Heart right ventricle (tissue), 16 donors: ENCODE measurements at regions not wholly inside any gene's neighbourhood (a gene's known extent, or its start where the extent isn't known, plus 50 kb on each side); places are given as distances from the start of the nearest gene placed in this dataset.

Experiments
- ATAC-seq, 8 donors: fragments of 200-7000 bp; cut with Tn5 transposase; one replicate each; pipeline ENCODE4 v1.9.1; 2020; ENCODE audit warnings: mild to moderate bottlenecking in 8 of 8, moderate library complexity in 8 of 8, moderate number of reproducible peaks in 1 of 8
- DNase-seq, 2 donors: peaks; one replicate each; pipeline ENCODE4 v3.0.0-alpha.2; 2020
- H3K27ac ChIP-seq, 10 donors: fragments of 200-600 bp; sonication (generic) in 2 of 10; one replicate each; pipeline versions ENCODE4 v1.5.0 to v1.8.0; 2020 to 2022; ENCODE audit warnings: mild to moderate bottlenecking in 3 of 10
- H3K27me3 ChIP-seq, 7 donors: fragments of 200-600 bp; one replicate each; pipeline ENCODE4 v1.8.0; 2021 to 2022; ENCODE audit warnings: mild to moderate bottlenecking in 2 of 7
- H3K36me3 ChIP-seq, 9 donors: fragments of 200-600 bp; sonication (generic) in 1 of 9; one replicate each; pipeline versions ENCODE4 v1.5.0 to v1.8.0; 2020 to 2022; ENCODE audit warnings: mild to moderate bottlenecking in 2 of 9
- H3K4me1 ChIP-seq, 9 donors: fragments of 200-600 bp; sonication (generic) in 1 of 9; one replicate each; pipeline versions ENCODE4 v1.5.0 to v1.8.0; 2020 to 2022; ENCODE audit warnings: mild to moderate bottlenecking in 4 of 9
- H3K4me3 ChIP-seq, 10 donors: fragments of 200-600 bp; sonication (generic) in 2 of 10; one replicate each; pipeline versions ENCODE4 v1.5.0 to v1.8.0; 2020 to 2022; ENCODE audit warnings: mild to moderate bottlenecking in 7 of 10, moderate library complexity in 2 of 10
- H3K9me3 ChIP-seq, 11 donors: fragments of 200-600 bp in 10 of 11; sonication (generic) in 2 of 11; one replicate each; pipeline versions ENCODE4 v1.5.0 to v1.8.0; 2013 to 2022; ENCODE audit warnings: mild to moderate bottlenecking in 2 of 11, control low read depth in 1 of 11, moderate library complexity in 1 of 11
- WGBS, 2 donors: extraction: QIAGEN DNeasy Blood & Tissue Kit; methylation state at CpG; one replicate each; pipeline ENCODE4 v1.1.7; 2013; ENCODE audit warnings: inconsistent platforms in 1 of 2; 5-methylcytosine and 5-hydroxymethylcytosine counted together
- intact Hi-C, 10 donors: fragments of 100-400 bp; cut with DNase I; formaldehyde crosslinking; loops; one replicate each; pipeline versions ENCODE4 v1.11.1 to v1.14.2; 2022
- TF ChIP-seq, protein P1 (sequence below), 9 donors: fragments of 200-600 bp; sonication (generic) in 2 of 9; IDR thresholded peaks; one replicate each; pipeline versions ENCODE4 v1.5.0 to v1.8.0; 2021 to 2022; ENCODE audit warnings: antibody characterized with exemption in 9 of 9, mild to moderate bottlenecking in 5 of 9, moderate library complexity in 1 of 9
- donor health status: Arrhythmogenic right ventricular cardiomyopathy.
- donor health status: ischemic (EF 13 %, LVEDD 7.1; RV severe dilation, severe dysfunction).
- donor health status: healthy with polysubstance abuse.
- donor health status: DM: no; HTN: yes; CAD: no.
- donor health status: DM: no; HTN: no; CAD: no.
- donor health status: ischemic (EF 25% LVEDD 6.9; RV normal size, moderate dysfunction).
- donor health status: ischemic (EF 25% LVEDD 5.7; RV mildly dilated, moderate dysfunction).
- donor health status: healthy.
- donor health status: DM: yes; HTN: yes; CAD: no.
- donor health status: Ischemic cardiomyopathy.
- donor health status: ischemic (EF 35%, LVEDD 5.7; RV mildly dilated, moderate dysfunction).
- donor health status: nonischemic (EF 11% LVEDD 7.7; RV severe dilation, severe dysfunction).
- donor health status: DM: yes; HTN: yes; CAD: no.
- donor health status: PGD.
- donor health status: ischemic (EF 29% LVEDD 5.4; RV normal size, mild dysfunction).
- donor health status: nonischemic (EF 23%, LVEDD 6.1; RV moderate dilation, normal function).

DNA sequence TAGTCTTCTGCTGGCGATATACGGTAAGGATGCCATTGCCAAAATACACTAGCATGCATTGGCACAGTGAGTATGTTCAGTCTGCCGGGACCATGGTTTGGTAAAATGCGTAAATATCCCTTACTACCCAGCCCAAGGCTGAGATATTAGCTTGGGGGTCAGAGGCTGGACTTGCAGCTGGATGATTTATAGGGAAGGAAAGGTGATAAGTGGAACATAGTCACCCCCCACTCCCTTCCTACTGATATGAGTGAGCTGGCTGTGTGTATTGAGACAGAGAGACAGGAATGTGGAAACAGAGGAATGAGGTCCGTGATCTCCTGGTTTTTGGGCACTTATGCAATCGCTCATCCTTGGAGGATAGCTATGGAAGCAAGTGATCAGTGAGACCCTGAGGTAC is 642.8 kb downstream of the KCNT2 start:
- no peaks in the 10 kb centered on the region for H3K27me3 ChIP-seq
- WGBS, 2 donors: 61 to 74% methylated on average over 6 of the region's 6 CpGs
- no peak for ATAC-seq
- DNase-seq: no peak
- intact Hi-C loops: no loop called here
- no peaks in the 10 kb centered on the region for H3K36me3 ChIP-seq
- TF ChIP-seq, protein P1, sequence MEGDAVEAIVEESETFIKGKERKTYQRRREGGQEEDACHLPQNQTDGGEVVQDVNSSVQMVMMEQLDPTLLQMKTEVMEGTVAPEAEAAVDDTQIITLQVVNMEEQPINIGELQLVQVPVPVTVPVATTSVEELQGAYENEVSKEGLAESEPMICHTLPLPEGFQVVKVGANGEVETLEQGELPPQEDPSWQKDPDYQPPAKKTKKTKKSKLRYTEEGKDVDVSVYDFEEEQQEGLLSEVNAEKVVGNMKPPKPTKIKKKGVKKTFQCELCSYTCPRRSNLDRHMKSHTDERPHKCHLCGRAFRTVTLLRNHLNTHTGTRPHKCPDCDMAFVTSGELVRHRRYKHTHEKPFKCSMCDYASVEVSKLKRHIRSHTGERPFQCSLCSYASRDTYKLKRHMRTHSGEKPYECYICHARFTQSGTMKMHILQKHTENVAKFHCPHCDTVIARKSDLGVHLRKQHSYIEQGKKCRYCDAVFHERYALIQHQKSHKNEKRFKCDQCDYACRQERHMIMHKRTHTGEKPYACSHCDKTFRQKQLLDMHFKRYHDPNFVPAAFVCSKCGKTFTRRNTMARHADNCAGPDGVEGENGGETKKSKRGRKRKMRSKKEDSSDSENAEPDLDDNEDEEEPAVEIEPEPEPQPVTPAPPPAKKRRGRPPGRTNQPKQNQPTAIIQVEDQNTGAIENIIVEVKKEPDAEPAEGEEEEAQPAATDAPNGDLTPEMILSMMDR (IDR thresholded peaks at IDR 0.05): no peak
- no peak overlapping the region for H3K4me3 ChIP-seq
- no peaks in the 10 kb centered on the region for H3K9me3 ChIP-seq
- H3K4me1 ChIP-seq: no peaks in the 10 kb centered on the region
- no peak overlapping the region for H3K27ac ChIP-seq

DNA sequence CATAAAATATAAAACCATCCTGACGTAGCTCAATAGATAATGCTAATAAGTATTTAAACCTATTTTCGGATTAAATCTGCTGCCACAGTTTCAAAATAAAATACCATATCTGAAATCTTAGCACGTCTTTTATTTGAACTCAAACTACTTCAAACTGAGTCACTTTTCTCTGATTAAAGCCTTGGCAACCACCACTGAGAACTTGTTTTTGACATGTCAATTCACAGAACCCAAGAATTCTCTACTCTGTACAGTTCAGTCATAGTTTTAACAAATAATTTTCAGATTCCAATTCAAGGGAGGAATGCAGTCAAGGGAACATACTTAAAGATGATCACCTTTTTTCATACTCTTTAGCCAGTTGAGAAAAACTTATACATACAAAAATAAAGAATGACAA is 643.2 kb downstream of the KCNT2 start:
- TF ChIP-seq, protein P1 (IDR thresholded peaks at IDR 0.05): no peak
- H3K27ac ChIP-seq: no peak overlapping the region
- WGBS, 2 donors: 54 to 66% methylated on average over 3 of the region's 3 CpGs
- DNase-seq: no peak
- no peak for ATAC-seq
- H3K4me3 ChIP-seq: no peak overlapping the region
- no peaks in the 10 kb centered on the region for H3K27me3 ChIP-seq
- no peaks in the 10 kb centered on the region for H3K9me3 ChIP-seq
- no peaks in the 10 kb centered on the region for H3K36me3 ChIP-seq
- no peaks in the 10 kb centered on the region for H3K4me1 ChIP-seq
- intact Hi-C loops: no loop called here

DNA sequence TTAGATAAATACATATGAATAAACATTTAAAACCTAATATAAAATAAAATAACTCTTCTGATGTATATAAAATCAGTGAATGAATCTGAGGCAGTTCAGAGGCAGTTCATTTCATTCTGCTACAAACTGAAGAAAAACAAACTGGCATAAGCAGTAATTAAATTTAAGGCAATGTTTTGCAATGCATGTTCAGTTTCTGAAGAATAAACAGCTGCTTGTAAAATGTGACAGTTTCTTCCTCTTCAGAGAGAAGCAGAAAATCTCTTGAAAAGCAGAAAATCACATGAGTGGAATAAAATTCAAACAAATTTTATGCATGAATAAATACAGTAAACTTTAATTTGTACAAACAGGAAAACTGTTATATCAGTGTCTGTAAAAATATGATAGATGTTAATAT is 643.7 kb downstream of the KCNT2 start:
- Histone ChIP-seq H3K27me3 (no peaks in the 10 kb centered on the region), H3K27ac (no peak overlapping the region), H3K4me3 (no peak overlapping the region), H3K36me3 (no peaks in the 10 kb centered on the region), H3K4me1 (no peaks in the 10 kb centered on the region), H3K9me3 (no peaks in the 10 kb centered on the region)
- TF ChIP-seq, protein P1 (IDR thresholded peaks at IDR 0.05): no peak
- ATAC-seq: no peak
- intact Hi-C loops: no loop called here
- DNase-seq: no peak

DNA sequence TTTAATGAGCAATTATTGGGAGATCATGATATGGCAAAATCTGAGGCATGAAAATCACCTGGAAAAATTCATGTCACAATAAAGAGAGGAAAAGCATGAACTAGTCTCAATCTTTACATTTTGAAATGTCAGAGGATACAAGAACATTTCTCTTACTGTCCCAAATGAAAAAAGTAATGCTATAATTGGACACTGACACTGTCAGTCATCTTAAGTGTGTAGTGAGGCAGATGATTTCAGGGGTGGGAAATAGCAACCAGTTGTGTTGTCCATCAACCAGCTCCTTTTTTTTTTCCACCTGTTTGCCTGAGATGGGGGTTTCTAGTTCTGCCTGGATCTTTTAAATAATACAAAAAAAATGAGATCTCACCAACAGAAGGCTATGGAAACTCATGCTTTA is 646.2 kb downstream of the KCNT2 start:
- Histone ChIP-seq H3K36me3 (no peaks in the 10 kb centered on the region), H3K4me1 (no peaks in the 10 kb centered on the region), H3K27ac (no peak overlapping the region), H3K9me3 (no peaks in the 10 kb centered on the region), H3K27me3 (no peaks in the 10 kb centered on the region), H3K4me3 (no peak overlapping the region)
- no peak for DNase-seq
- intact Hi-C loops: no loop called here
- TF ChIP-seq, protein P1 (IDR thresholded peaks at IDR 0.05): no peak
- no peak for ATAC-seq

DNA sequence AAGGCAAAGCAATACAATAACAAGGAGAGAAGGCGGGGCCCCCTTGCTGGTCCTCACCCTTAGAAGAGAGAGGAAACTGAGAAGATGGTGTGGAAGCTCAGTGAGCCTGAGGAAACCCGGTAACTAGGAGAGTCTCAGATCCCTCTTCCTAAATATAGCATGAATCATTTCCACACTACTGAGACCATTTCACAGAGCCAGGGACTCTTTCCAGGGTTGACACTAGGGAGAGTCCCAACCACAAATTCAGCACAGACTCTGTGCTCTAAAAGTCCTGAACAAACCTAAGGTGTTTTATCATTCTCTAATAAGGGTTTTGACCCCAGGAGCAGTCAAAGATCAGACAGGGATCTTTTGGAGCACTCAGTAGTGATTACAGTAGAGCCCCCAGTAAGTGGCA is 647.7 kb downstream of the KCNT2 start:
- H3K9me3 ChIP-seq: no peaks in the 10 kb centered on the region

More for the DNA sequence above, 647.7 kb downstream of the KCNT2 start:
- Histone ChIP-seq H3K4me1 (no peaks in the 10 kb centered on the region), H3K27ac (no peak overlapping the region), H3K27me3 (no peaks in the 10 kb centered on the region), H3K36me3 (no peaks in the 10 kb centered on the region), H3K4me3 (no peak overlapping the region)
- TF ChIP-seq, protein P1 (IDR thresholded peaks at IDR 0.05): no peak
- no peak for ATAC-seq
- intact Hi-C loops: no loop called here
- 56 to 61% methylated on average over 2 of the region's 2 CpGs for WGBS, 2 donors
- no peak for DNase-seq
